HepG2 (cell line): ENCODE measurements at regions not wholly inside any gene's neighbourhood (a gene's known extent, or its start where the extent isn't known, plus 50 kb on each side); places are given as distances from the start of the nearest gene placed in this dataset.

Experiments
- ATAC-seq: fragments of 200-7000 bp; cut with Tn5 transposase; 3 replicates; pipeline ENCODE4 v1.9.1; 2020; ENCODE audit warnings: mild to moderate bottlenecking, moderate library complexity
- BruUV-seq: library from RNA; stranded (reverse); fragments of 400-500 nt; replicated peaks from 2 replicates; lab custom pipeline; 2021; lab: Mats Ljungman, UMichigan
- CTCF ChIA-PET: fragments of 300-600 bp; formaldehyde crosslinking; extraction: SDS; loops from one replicate; lab custom pipeline; 2021; ENCODE audit warnings: low total read pairs, inconsistent platforms, low intra/inter-chr PET ratio; lab: Yijun Ruan, JAX
- POLR2A ChIA-PET: fragments of 350-600 bp; sonication (Branson Sonifier 250); formaldehyde crosslinking; loops from one replicate; lab custom pipeline; 2020; ENCODE audit warnings: antibody characterized with exemption, inconsistent platforms; lab: Yijun Ruan, JAX
- DNase-seq: peaks from one replicate; pipeline ENCODE4 v3.0.0-alpha.2; 2015; ENCODE audit warnings: low spot score
- FAIRE-seq: peaks from 3 replicates; lab custom pipeline; 2011; peaks lifted over from hg19 to GRCh38; lab: Jason Lieb, UNC
- H2AFZ ChIP-seq: one replicate; pipeline ENCODE4 v1.6.1; 2011; ENCODE audit warnings: low read length, inconsistent platforms
- H3K27ac ChIP-seq: fragments of 300-600 bp; 3 replicates; pipeline ENCODE4 v1.8.0; 2011; ENCODE audit warnings: mixed run types, mild to moderate bottlenecking, mixed read lengths, low read length, inconsistent platforms; ENCODE audit not compliant: insufficient read depth; ENCODE audit errors: extremely low read length
- H3K27me3 ChIP-seq, 2 experiments: fragments of 200-600 bp in 1 of 2; 2 replicates in 1 of 2; 3 replicates in 1 of 2; pipeline versions ENCODE4 v1.6.0 to v1.8.0; 2011; ENCODE audit warnings: low read length in 2 of 2, mild to moderate bottlenecking in 2 of 2, moderate library complexity in 2 of 2, inconsistent platforms in 1 of 2; ENCODE audit not compliant: insufficient read depth in 2 of 2, control insufficient read depth in 1 of 2
- H3K36me3 ChIP-seq, 2 experiments: fragments of 200-600 bp in 1 of 2; replicated peaks in 1 of 2; 2 replicates in 1 of 2; 3 replicates in 1 of 2; pipeline versions ENCODE4 v1.5.1 to v1.8.0; 2011; ENCODE audit warnings: low read length in 2 of 2, inconsistent platforms in 1 of 2; ENCODE audit not compliant: insufficient read depth in 2 of 2, control insufficient read depth in 1 of 2
- H3K4me1 ChIP-seq: 2 replicates; pipeline ENCODE4 v1.5.1; 2012; ENCODE audit warnings: low read length, inconsistent platforms; ENCODE audit not compliant: insufficient read depth
- H3K4me2 ChIP-seq: 2 replicates; pipeline ENCODE4 v1.6.0; 2011; ENCODE audit warnings: low read depth, low read length, inconsistent platforms
- H3K4me3 ChIP-seq, 3 experiments: fragments of 200-600 bp in 1 of 3; sonication (generic), shearing (Covaris generic) in 1 of 3; replicated peaks in 1 of 3; 2 replicates each; pipeline ENCODE4 v1.5.1; 2011 to 2016; ENCODE audit warnings: low read length in 3 of 3, inconsistent platforms in 2 of 3, low read depth in 2 of 3, mild to moderate bottlenecking in 2 of 3, control low read depth in 1 of 3, mixed read lengths in 1 of 3; ENCODE audit not compliant: insufficient read depth in 1 of 3
- H3K79me2 ChIP-seq: one replicate; pipeline ENCODE4 v1.6.1; 2011; ENCODE audit warnings: low read length, inconsistent platforms; ENCODE audit not compliant: insufficient read depth
- H3K9ac ChIP-seq: 2 replicates; pipeline ENCODE4 v1.6.0; 2011; ENCODE audit warnings: mild to moderate bottlenecking, low read depth, low read length, inconsistent platforms; ENCODE audit not compliant: insufficient read depth
- H3K9me3 ChIP-seq: 2 replicates; pipeline ENCODE4 v1.5.1; 2012; ENCODE audit warnings: mild to moderate bottlenecking, low read length
- H4K20me1 ChIP-seq: 2 replicates; pipeline ENCODE4 v1.6.0; 2011; ENCODE audit warnings: inconsistent platforms, mild to moderate bottlenecking, low read length, moderate library complexity; ENCODE audit not compliant: insufficient read depth
- HNRNPH1 ChIP-seq: fragments of 200-400 bp; formaldehyde crosslinking; optimal IDR thresholded peaks from 2 replicates; pipeline ENCODE3; 2017; ENCODE audit warnings: mild to moderate bottlenecking, low read depth, low read length
- KDM1A ChIP-seq: IDR thresholded peaks from 2 replicates; pipeline ENCODE4 v1.6.1; 2016; ENCODE audit warnings: missing compliant biosample characterization
- MXD4 ChIP-seq: IDR thresholded peaks from 2 replicates; pipeline ENCODE4 v1.6.1; 2016; ENCODE audit warnings: mild to moderate bottlenecking, missing biosample characterization, missing genetic modification reagents
- TP53 ChIP-seq: sonication (generic); formaldehyde crosslinking; conservative IDR thresholded peaks from 2 replicates; pipeline ENCODE4 v1.4.0; 2020; ENCODE audit warnings: missing genetic modification reagents
- ZBTB42 ChIP-seq: sonication (generic); formaldehyde crosslinking; IDR thresholded peaks from 2 replicates; pipeline ENCODE4 v1.5.0; 2020; ENCODE audit warnings: mild to moderate bottlenecking, missing genetic modification reagents
- ZNF614 ChIP-seq: IDR thresholded peaks from 2 replicates; pipeline ENCODE4 v1.6.1; 2018; ENCODE audit warnings: missing biosample characterization, missing genetic modification reagents, inconsistent platforms, borderline replicate concordance
- WGBS: methylation state at CpG from one replicate; pipeline ENCODE4 v1.1.6; 2017; ENCODE audit warnings: low lambda C conversion rate; 5-methylcytosine and 5-hydroxymethylcytosine counted together
- in situ Hi-C: cut with HindIII; loops from 2 replicates; pipeline ENCODE4 v1.10.0; 2017; ENCODE audit warnings: low pct_unique_long_range_greater_than_20kb; ENCODE audit not compliant: extremely low pct_ligation_motif_present
- intact Hi-C: fragments of 100-400 bp; cut with micrococcal nuclease; formaldehyde crosslinking; loops from one replicate; pipeline ENCODE4 v1.10.0; 2022; ENCODE audit not compliant: unreplicated experiment
- TF ChIP-seq, protein P1 (sequence below): sonication (generic); formaldehyde crosslinking; IDR thresholded peaks from 2 replicates; pipeline ENCODE4 v1.4.0; 2020; ENCODE audit warnings: missing genetic modification reagents, borderline replicate concordance

DNA sequence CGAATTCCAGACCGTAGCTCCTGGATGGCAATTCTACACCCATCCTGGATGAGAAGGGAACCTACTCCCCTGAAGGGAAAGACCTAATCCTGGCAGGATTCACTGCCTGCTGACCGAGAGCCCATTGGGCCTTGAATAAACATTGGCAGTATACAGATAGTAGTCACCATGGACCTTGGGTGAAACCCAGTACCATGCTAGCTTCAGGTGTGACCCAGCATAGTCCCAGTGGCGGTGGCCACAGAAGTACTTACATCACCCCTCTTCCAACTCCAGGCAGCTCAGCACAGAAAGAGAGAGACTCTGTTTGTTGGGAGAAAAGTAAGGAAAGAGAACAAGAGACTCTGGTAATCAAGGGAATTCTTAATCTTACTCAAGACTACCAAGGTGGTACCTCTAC is 97.2 kb upstream of the SLC13A1 start (continued):
- TF ChIP-seq, protein P1, sequence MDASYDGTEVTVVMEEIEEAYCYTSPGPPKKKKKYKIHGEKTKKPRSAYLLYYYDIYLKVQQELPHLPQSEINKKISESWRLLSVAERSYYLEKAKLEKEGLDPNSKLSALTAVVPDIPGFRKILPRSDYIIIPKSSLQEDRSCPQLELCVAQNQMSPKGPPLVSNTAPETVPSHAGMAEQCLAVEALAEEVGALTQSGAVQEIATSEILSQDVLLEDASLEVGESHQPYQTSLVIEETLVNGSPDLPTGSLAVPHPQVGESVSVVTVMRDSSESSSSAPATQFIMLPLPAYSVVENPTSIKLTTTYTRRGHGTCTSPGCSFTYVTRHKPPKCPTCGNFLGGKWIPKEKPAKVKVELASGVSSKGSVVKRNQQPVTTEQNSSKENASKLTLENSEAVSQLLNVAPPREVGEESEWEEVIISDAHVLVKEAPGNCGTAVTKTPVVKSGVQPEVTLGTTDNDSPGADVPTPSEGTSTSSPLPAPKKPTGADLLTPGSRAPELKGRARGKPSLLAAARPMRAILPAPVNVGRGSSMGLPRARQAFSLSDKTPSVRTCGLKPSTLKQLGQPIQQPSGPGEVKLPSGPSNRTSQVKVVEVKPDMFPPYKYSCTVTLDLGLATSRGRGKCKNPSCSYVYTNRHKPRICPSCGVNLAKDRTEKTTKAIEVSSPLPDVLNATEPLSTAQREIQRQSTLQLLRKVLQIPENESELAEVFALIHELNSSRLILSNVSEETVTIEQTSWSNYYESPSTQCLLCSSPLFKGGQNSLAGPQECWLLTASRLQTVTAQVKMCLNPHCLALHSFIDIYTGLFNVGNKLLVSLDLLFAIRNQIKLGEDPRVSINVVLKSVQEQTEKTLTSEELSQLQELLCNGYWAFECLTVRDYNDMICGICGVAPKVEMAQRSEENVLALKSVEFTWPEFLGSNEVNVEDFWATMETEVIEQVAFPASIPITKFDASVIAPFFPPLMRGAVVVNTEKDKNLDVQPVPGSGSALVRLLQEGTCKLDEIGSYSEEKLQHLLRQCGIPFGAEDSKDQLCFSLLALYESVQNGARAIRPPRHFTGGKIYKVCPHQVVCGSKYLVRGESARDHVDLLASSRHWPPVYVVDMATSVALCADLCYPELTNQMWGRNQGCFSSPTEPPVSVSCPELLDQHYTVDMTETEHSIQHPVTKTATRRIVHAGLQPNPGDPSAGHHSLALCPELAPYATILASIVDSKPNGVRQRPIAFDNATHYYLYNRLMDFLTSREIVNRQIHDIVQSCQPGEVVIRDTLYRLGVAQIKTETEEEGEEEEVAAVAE (CRISPR knock-in tag), result no peak

DNA sequence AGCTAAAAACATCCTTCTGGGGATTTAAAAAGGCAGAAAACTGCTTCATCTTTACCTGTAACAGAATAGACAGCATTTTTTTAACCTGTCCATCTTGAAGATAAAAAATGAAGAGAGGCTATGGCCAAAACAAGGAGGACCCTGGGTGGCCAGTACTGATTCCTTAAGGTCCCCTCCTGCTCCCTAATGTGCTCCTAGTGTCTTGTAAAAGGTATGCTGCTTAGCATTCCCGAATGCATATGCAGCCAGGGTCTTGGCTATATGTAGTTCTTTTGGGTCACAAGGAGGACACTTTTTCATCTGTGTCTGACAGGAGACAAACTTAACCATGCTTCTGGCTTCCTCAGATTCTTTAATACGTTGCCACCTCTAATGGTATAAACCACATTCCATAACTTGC is 93.9 kb upstream of the SLC13A1 start:
- POLR2A ChIA-PET, result no interaction called here
- Histone ChIP-seq H3K79me2 (no peaks in the 10 kb centered on the region), H3K9me3 (no peaks in the 10 kb centered on the region), H3K4me2 (no peak overlapping the region), H3K9ac (no peak overlapping the region)
- 0% methylated on average over 1 of the region's 2 CpGs for WGBS
- BruUV-seq, result no TSS peak
- no peak for DNase-seq
- in situ Hi-C loops, result no loop called here
- TF ChIP-seq MXD4 (CRISPR knock-in tag) (no peak), ZNF614 (CRISPR knock-in tag) (no peak), TP53 (CRISPR knock-in tag) (no peak), ZBTB42 (CRISPR knock-in tag) (no peak), HNRNPH1 (no peak), KDM1A (no peak)
- TF ChIP-seq, all 625 proteins: peak for 0
- Histone ChIP-seq H3K4me1 (no peaks in the 10 kb centered on the region), H3K36me3 (no peaks in the 10 kb centered on the region), H3K27ac (no peak overlapping the region), H2AFZ (no peak overlapping the region), H3K4me3 (no peak overlapping the region), H4K20me1 (no peaks in the 10 kb centered on the region), H3K27me3 (no peaks in the 10 kb centered on the region)
- ATAC-seq (no peak), FAIRE-seq (no peak)
- intact Hi-C loops, result no loop called here
- CTCF ChIA-PET, result no interaction called here
